ENCODE measurements at regions not wholly inside any gene's neighbourhood (a gene's known extent, or its start where the extent isn't known, plus 50 kb on each side); places are given as distances from the start of the nearest gene placed in this dataset.

GRCh38 chr10:36670621-36671402, 454.6 kb upstream of the ANKRD30A start:
- Mint-ChIP-seq H3K9me3 (ENCODE audit: unreplicated experiment) (no peaks in the 10 kb centered on the region), H3K4me1 (ENCODE audit: unreplicated experiment) (peaks cover 5% of the 10 kb centered on the region), H3K4me3 (ENCODE audit: unreplicated experiment) (no peak overlapping the region), H3K36me3 (ENCODE audit: low read depth, unreplicated experiment) (no peaks in the 10 kb centered on the region), H3K27ac (ENCODE audit: unreplicated experiment) (no peak overlapping the region), H3K27me3 (ENCODE audit: unreplicated experiment) (peaks cover 2% of the 10 kb centered on the region)
- no peak for TF ChIP-seq CTCF (IDR thresholded peaks at IDR 0.05; ENCODE audit: unreplicated experiment)
- no peak for DNase-seq (ENCODE audit: low spot score)

GRCh38 chr10:36669615-36670352, 455.6 kb upstream of the ANKRD30A start:
- no peak for TF ChIP-seq CTCF (IDR thresholded peaks at IDR 0.05; ENCODE audit: unreplicated experiment)
- Mint-ChIP-seq H3K27ac (ENCODE audit: unreplicated experiment) (no peak overlapping the region), H3K27me3 (ENCODE audit: unreplicated experiment) (peaks cover 2% of the 10 kb centered on the region), H3K9me3 (ENCODE audit: unreplicated experiment) (no peaks in the 10 kb centered on the region), H3K4me3 (ENCODE audit: unreplicated experiment) (no peak overlapping the region), H3K36me3 (ENCODE audit: low read depth, unreplicated experiment) (no peaks in the 10 kb centered on the region), H3K4me1 (ENCODE audit: unreplicated experiment) (peaks cover 5% of the 10 kb centered on the region)
- no peak for DNase-seq (ENCODE audit: low spot score)

- H3K4me3 Mint-ChIP-seq (ENCODE audit: unreplicated experiment), result no peak overlapping the region
- H3K36me3 Mint-ChIP-seq (ENCODE audit: low read depth, unreplicated experiment), result no peaks in the 10 kb centered on the region
- no peaks in the 10 kb centered on the region for H3K27me3 Mint-ChIP-seq (ENCODE audit: unreplicated experiment)
- H3K9me3 Mint-ChIP-seq (ENCODE audit: unreplicated experiment), result no peaks in the 10 kb centered on the region
- peaks cover 5% of the 10 kb centered on the region for H3K4me1 Mint-ChIP-seq (ENCODE audit: unreplicated experiment)
- no peak for TF ChIP-seq CTCF (IDR thresholded peaks at IDR 0.05; ENCODE audit: unreplicated experiment)
- no peak for DNase-seq (ENCODE audit: low spot score)
- no peak overlapping the region for H3K27ac Mint-ChIP-seq (ENCODE audit: unreplicated experiment)
These were observed 458.9 kb upstream of the ANKRD30A start for GRCh38 chr10:36666451-36666850.

GRCh38 chr10:36662571-36662970, 462.8 kb upstream of the ANKRD30A start:
- no peak for DNase-seq (ENCODE audit: low spot score)
- no peak for TF ChIP-seq CTCF (IDR thresholded peaks at IDR 0.05; ENCODE audit: unreplicated experiment)
- Mint-ChIP-seq H3K36me3 (ENCODE audit: low read depth, unreplicated experiment) (no peaks in the 10 kb centered on the region), H3K4me3 (ENCODE audit: unreplicated experiment) (no peak overlapping the region), H3K27me3 (ENCODE audit: unreplicated experiment) (peaks cover 2% of the 10 kb centered on the region), H3K9me3 (ENCODE audit: unreplicated experiment) (no peaks in the 10 kb centered on the region), H3K4me1 (ENCODE audit: unreplicated experiment) (no peaks in the 10 kb centered on the region), H3K27ac (ENCODE audit: unreplicated experiment) (no peak overlapping the region)

GRCh38 chr10:36650274-36650673, 475.1 kb upstream of the ANKRD30A start:
- Mint-ChIP-seq H3K9me3 (ENCODE audit: unreplicated experiment) (peaks cover 7% of the 10 kb centered on the region), H3K36me3 (ENCODE audit: low read depth, unreplicated experiment) (peaks cover 38% of the 10 kb centered on the region), H3K27ac (ENCODE audit: unreplicated experiment) (no peak overlapping the region), H3K27me3 (ENCODE audit: unreplicated experiment) (peaks cover 6% of the 10 kb centered on the region), H3K4me1 (ENCODE audit: unreplicated experiment) (peaks cover 19% of the 10 kb centered on the region), H3K4me3 (ENCODE audit: unreplicated experiment) (no peak overlapping the region)
- no peak for DNase-seq (ENCODE audit: low spot score)
- TF ChIP-seq CTCF (IDR thresholded peaks at IDR 0.05; ENCODE audit: unreplicated experiment), result no peak

All from endothelial cell (in vitro differentiated cells).